ENCODE measurements at regions not wholly inside any gene's neighbourhood (a gene's known extent, or its start where the extent isn't known, plus 50 kb on each side); places are given as distances from the start of the nearest gene placed in this dataset.
"Not testable (repeated sequence)": the region's sequence is repeated elsewhere in the genome, so short reads cannot be mapped to it uniquely, and the experiment has no call there.

DNA sequence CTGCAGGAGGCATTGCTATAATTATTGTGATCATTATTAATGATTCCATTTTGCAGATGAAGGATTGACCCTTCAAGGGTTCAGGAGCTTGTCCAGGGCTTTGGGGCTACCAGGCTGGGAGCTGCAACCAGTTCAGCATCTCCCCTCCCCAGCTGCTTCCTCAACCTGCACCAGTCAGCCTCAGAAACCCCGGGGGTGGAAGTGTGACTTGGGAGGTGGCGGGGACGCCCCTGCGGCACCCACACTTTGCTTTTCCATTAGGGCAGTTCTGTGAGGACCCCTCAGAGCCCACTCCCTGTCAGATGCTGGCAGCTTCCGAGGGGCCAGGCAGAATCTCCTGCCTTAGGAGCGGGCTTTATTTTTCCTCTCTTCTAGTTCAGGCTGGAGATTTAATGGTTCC lies 85.6 kb downstream of the OLFM1 start:
- no peaks in the 10 kb centered on the region for H3K9me3 ChIP-seq
- no peaks in the 10 kb centered on the region for H3K4me1 ChIP-seq
- no peaks in the 10 kb centered on the region for H3K36me3 ChIP-seq
- ATAC-seq (no peak), DNase-seq (no peak)
- H3K27ac ChIP-seq: no peak overlapping the region
- TF ChIP-seq, protein P1, sequence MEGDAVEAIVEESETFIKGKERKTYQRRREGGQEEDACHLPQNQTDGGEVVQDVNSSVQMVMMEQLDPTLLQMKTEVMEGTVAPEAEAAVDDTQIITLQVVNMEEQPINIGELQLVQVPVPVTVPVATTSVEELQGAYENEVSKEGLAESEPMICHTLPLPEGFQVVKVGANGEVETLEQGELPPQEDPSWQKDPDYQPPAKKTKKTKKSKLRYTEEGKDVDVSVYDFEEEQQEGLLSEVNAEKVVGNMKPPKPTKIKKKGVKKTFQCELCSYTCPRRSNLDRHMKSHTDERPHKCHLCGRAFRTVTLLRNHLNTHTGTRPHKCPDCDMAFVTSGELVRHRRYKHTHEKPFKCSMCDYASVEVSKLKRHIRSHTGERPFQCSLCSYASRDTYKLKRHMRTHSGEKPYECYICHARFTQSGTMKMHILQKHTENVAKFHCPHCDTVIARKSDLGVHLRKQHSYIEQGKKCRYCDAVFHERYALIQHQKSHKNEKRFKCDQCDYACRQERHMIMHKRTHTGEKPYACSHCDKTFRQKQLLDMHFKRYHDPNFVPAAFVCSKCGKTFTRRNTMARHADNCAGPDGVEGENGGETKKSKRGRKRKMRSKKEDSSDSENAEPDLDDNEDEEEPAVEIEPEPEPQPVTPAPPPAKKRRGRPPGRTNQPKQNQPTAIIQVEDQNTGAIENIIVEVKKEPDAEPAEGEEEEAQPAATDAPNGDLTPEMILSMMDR (IDR thresholded peaks at IDR 0.05 in 4 of 5, conservative IDR thresholded peaks at IDR 0.05 in 1 of 5): no peak
- no peak for TF ChIP-seq POLR2A (IDR thresholded peaks at IDR 0.05)
- in situ Hi-C loops (cut with MboI; ENCODE audit: low sequenced_read_pairs in 4 of 4) (no loop called here), intact Hi-C loops (cut with DNase I; ENCODE audit: low total_unique reads) (no loop called here)
- H3K4me3 ChIP-seq: no peak overlapping the region
- peaks cover 5 to 9% (median 6%) of the 10 kb centered on the region in 3 donors for H3K27me3 ChIP-seq

DNA sequence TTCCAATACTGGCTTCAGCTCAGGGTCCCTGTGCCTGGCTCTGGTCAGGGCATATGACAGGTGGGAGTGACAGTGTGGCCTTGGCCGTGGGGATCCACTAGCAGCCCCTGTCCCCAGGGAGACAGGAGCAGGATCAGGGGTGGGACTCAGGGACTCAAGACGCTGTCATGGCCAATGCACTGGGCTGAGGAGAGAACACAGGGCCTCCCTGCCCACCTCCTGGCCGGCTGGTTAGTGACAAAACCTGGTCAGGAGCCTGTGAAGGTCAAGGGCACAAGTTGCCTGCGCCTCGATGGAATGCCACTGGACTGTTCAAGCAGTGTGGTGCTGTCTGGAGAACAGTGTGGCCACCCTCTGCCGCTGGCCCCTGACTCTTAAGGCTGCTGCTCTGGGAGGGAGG lies 86.8 kb downstream of the OLFM1 start:
- Histone ChIP-seq H3K27ac (no peak overlapping the region), H3K36me3 (no peaks in the 10 kb centered on the region), H3K27me3 (peaks cover 0 to 5% (median 3%) of the 10 kb centered on the region in 3 donors), H3K9me3 (no peaks in the 10 kb centered on the region), H3K4me1 (no peaks in the 10 kb centered on the region), H3K4me3 (no peak overlapping the region)
- in situ Hi-C loops (cut with MboI; ENCODE audit: low sequenced_read_pairs in 4 of 4) (no loop called here), intact Hi-C loops (cut with DNase I; ENCODE audit: low total_unique reads) (no loop called here)
- DNase-seq (no peak), ATAC-seq (no peak)
- TF ChIP-seq, protein P1 (IDR thresholded peaks at IDR 0.05 in 4 of 5, conservative IDR thresholded peaks at IDR 0.05 in 1 of 5): no peak
- TF ChIP-seq POLR2A (IDR thresholded peaks at IDR 0.05): no peak

DNA sequence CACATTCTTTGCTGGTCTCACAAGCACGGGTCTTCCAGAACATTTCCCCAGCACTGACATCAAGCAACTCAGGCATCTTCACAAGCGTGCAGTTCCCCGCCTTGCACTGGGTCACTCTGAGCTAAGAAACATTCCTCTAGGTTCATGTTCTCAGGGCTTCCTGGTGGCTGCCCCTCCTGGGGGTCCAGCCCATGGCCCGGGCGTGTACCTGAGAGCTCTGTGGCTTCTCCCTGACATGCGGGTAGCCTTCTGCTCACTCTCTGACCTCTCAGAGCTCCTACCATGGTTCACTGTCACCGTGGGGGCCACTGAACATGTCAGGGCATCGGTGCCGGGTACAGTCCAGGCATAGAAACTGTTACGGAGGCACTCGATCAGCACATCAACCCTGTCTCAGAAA lies 87.5 kb downstream of the OLFM1 start:
- TF ChIP-seq, protein P1 (IDR thresholded peaks at IDR 0.05 in 4 of 5, conservative IDR thresholded peaks at IDR 0.05 in 1 of 5): no peak
- TF ChIP-seq POLR2A (IDR thresholded peaks at IDR 0.05): no peak
- DNase-seq (no peak), ATAC-seq (no peak)
- H3K4me3 ChIP-seq: no peak overlapping the region
- H3K36me3 ChIP-seq: no peaks in the 10 kb centered on the region
- no peak overlapping the region for H3K27ac ChIP-seq
- H3K4me1 ChIP-seq: no peaks in the 10 kb centered on the region
- intact Hi-C loops (cut with DNase I; ENCODE audit: low total_unique reads): no loop called here
- H3K27me3 ChIP-seq: peaks cover 0 to 5% (median 0%) of the 10 kb centered on the region in 3 donors
- in situ Hi-C loops (cut with MboI; ENCODE audit: low sequenced_read_pairs in 4 of 4): no loop called here
- no peaks in the 10 kb centered on the region for H3K9me3 ChIP-seq

DNA sequence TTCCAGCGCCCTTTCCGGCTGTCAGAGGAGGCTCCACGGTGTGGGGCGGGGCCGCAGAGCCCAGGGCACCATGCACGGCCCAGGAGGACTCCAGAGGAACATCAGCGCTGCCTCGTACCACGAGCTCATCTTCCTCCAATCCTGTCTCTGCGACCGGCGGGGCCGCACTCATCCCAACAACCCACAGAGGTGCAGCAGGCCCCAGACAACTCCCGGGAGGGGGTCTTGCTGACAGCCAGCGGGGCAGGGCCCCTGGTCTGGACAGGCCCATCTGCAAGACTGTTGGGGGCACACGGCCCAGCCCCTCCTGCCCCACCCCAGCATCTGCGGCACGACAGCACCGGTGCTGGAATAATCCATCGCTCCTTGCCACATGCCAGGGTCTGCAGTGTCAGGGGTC lies 88.8 kb downstream of the OLFM1 start:
- TF ChIP-seq, protein P1 (IDR thresholded peaks at IDR 0.05 in 4 of 5, conservative IDR thresholded peaks at IDR 0.05 in 1 of 5): no peak
- TF ChIP-seq POLR2A (IDR thresholded peaks at IDR 0.05): no peak

DNA sequence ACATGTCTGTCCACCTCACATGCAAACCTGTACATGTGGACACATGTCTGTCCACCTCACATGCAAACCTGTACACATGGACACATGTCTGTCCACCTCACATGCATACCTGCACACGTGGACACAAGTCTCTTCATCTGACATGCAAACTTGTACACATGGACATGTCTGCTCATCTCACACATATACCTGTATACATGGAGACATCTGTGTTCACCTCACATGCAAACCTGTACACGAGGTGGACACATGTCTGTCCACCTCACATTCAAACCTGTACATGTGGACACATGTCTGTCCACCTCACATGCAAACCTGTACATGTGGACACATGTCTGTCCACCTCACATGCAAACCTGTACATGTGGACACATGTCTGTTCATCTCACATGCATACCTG lies 90.1 kb downstream of the OLFM1 start:
- H3K4me1 ChIP-seq; H3K36me3 ChIP-seq; ATAC-seq; H3K27ac ChIP-seq; in situ Hi-C loops (cut with MboI; ENCODE audit: low sequenced_read_pairs in 4 of 4); DNase-seq; intact Hi-C loops (cut with DNase I; ENCODE audit: low total_unique reads); H3K9me3 ChIP-seq; H3K27me3 ChIP-seq; H3K4me3 ChIP-seq: not testable (repeated sequence)

More for the DNA sequence above, 88.8 kb downstream of the OLFM1 start:
- no peaks in the 10 kb centered on the region for H3K27me3 ChIP-seq
- DNase-seq (no peak), ATAC-seq (no peak)
- no peaks in the 10 kb centered on the region for H3K4me1 ChIP-seq
- no peaks in the 10 kb centered on the region for H3K36me3 ChIP-seq
- H3K4me3 ChIP-seq: no peak overlapping the region
- in situ Hi-C loops (cut with MboI; ENCODE audit: low sequenced_read_pairs in 4 of 4) (no loop called here), intact Hi-C loops (cut with DNase I; ENCODE audit: low total_unique reads) (no loop called here)
- H3K27ac ChIP-seq: no peak overlapping the region
- H3K9me3 ChIP-seq: no peaks in the 10 kb centered on the region

Measured in gastrocnemius medialis (tissue), 4 donors.